ENCODE measurements at regions not wholly inside any gene's neighbourhood (a gene's known extent, or its start where the extent isn't known, plus 50 kb on each side); places are given as distances from the start of the nearest gene placed in this dataset.
"Not testable (repeated sequence)": the region's sequence is repeated elsewhere in the genome, so short reads cannot be mapped to it uniquely, and the experiment has no call there.

- DNase-seq: not testable (repeated sequence)
Measured at GRCh38 chr3:181925841-181926240, 214.1 kb downstream of the SOX2 start.

- no peak for DNase-seq
Measured at GRCh38 chr3:181929501-181929900, 217.8 kb downstream of the SOX2 start.

GRCh38 chr3:181930105-181930504 lies 218.4 kb downstream of the SOX2 start:
- DNase-seq: no peak

DNA sequence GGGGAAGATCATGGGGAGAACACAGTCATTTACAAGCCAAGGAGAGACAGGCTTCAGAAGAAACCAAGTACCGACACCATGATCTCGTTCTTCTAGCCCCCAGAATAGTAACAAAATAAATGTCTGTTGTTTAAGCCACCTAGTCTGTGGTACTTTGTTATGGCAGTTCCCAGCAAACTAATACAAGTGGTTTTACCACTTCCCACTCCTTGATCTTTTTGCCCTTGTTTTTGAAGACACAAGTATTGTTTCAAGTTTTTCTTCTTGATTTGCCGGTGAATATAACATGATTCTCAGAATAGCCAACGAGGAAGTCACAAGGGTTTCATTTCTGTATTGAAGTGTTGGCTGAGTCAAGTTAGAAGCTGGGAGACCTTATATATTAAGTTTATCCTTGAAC lies 220.3 kb downstream of the SOX2 start:
- DNase-seq: no peak

GRCh38 chr3:181933052-181933618 lies 221.4 kb downstream of the SOX2 start:
- no peak for DNase-seq

- DNase-seq: no peak
Measured at GRCh38 chr3:181935915-181936314, 224.2 kb downstream of the SOX2 start.

DNA sequence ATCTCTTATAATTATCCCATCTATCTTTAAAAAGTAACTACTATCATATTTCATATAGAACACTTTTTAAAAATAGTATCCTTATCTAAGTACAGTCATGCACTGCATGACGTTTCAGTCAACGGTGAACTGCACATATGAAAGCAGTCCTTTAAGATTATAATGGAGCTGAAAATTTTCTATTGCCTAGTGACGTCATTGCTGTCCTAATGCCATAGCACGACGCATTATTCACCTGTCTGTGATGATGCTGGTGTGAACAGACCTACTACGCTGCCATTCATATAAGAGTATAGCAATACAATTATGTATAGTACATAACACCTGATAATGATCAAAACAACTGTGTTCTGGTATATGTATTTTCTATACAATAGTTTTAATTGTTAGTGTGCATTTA lies 225.0 kb downstream of the SOX2 start:
- DNase-seq: no peak

DNA sequence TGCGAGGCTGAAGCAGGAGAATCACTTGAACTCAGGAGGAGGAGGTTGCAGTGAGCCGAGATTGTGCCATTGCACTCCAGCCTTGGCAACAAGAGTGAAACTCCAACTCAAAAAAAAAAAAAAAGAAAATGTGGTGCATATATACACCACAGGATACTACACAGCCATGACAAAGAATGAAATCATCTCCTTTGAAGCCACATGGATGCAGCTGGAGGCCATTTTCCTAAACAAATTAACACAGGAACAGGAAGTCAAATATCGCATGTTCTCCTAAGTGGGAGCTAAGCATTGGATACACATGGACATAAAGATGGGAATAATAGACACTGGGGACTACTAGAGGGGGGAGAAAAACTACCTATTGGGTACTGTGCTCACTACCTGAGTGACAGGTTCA lies 226.9 kb downstream of the SOX2 start:
- not testable (repeated sequence) for DNase-seq

- DNase-seq: no peak
Measured at GRCh38 chr3:181940703-181941102, 229.0 kb downstream of the SOX2 start.

- no peak for DNase-seq
Measured at GRCh38 chr3:181941250-181941649, 229.5 kb downstream of the SOX2 start.

GRCh38 chr3:181943285-181943684 lies 231.6 kb downstream of the SOX2 start:
- no peak for DNase-seq

GRCh38 chr3:181947606-181948005 lies 235.9 kb downstream of the SOX2 start:
- no peak for DNase-seq

DNA sequence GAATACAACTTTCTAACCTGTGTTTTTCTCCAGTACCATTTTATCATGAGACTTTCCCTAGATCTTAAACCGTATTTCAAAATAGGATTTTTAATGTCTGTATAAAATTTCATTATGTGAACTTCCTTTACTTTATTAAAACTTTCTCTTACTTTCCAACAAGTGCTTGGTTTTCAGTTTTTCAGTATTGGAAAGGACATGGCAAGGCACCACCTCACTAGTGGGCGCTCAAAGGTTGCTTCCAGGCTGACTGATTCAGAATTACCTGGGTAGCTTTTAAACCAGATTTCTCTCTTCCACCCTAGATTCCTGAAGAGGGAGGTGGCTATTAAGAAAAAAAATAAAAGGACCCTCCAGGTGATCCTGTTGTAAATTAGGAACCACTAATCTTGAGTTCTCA lies 236.6 kb downstream of the SOX2 start:
- no peak for DNase-seq

DNA sequence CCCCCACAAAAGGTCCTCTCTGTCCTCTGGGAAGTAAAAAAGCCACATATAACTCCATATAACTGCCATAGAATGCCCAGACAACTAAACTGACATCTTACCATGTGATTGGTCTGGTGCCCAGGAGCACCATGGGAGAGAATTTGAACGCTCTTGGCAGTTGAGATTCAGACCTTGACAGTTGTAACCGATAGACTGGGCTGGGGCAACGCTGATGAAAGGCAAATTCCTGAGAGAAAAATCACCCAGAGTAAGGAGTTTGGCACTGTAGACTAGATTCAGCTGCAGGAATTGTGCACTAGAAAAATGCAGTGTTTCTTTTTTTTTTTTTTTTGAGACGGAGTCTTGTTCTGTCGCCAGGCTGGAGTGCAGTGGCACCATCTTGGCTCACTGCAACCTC lies 240.5 kb downstream of the SOX2 start:
- no peak for DNase-seq

DNA sequence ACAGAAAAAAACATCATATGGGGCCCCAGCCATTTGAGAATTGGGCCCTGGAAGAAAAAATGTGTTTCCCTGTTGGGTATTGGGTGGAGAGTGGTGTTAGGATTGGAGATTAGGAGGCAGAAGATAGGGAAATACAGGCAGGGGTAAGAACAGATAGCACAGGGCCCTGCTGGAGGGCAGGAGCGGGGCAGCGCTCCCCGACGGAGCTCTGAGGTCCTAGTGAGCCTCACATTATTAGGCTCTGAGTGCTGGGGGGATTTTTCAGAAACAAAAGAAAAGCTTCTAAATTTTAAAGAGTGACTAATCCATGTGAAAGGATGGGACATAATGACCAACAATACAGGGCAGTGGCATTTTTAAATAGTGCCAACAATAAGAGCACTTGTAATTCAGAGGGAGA lies 241.2 kb downstream of the SOX2 start:
- no peak for DNase-seq

GRCh38 chr3:181955566-181955965 lies 243.8 kb downstream of the SOX2 start:
- no peak for DNase-seq

DNA sequence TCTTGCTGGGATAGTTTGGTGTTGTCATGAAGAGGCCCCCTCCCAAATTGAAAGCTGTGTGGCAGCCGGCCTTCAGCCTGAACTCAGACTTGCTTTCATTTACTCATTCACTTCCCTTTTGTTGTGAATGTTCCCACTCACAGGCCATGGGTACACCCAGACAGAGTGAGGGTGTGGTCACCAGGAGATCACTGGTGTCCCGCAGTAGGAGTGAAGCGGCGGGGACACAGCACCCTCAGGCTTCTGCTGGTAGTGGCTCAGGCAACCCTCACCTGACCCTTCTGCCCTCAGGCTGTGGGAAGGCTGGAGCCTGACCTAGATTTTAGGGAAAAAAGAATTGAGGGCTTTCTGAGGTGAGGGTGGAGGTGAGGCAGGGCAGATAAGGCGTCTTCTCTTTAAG lies 244.4 kb downstream of the SOX2 start:
- no peak for DNase-seq

GRCh38 chr3:181966393-181966792 lies 254.7 kb downstream of the SOX2 start:
- no peak for DNase-seq

DNA sequence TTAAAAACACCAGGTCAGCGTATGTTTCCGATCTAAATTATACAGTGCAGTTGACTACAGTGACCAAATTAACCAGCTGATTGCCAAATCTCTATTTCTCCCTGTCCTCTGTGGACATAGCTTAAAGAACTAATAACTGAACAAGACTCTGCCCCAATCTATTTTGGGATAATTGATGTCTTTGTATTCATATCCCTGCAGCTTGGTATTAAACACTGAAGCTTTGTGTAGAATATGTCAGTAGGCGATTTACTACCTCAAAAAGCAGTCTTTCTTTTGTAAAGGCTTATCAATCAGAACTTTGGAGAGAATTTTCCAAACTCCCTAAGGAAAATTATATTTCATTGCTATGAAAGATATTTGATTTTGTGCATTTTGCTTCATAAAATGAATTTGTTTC lies 258.2 kb downstream of the SOX2 start:
- no peak for DNase-seq

DNA sequence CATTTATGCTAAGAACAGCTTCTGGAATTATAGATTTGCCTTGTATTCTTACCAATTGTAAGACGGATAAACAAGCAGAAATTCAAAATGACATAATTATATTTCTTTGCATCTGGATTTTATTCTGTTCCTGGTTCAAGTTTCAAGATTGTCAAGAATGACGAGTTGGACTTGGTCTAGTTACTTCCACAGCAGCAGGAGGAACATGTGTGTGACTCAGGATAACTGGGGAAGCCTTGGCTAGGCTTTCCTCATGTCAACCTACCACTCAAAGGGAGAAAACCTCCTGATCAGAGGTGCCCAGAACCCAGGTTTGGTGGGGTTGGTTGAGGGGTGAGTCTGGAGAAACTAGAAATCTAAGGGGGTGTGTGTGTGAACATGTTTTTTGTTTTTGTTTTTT lies 259.7 kb downstream of the SOX2 start:
- no peak for DNase-seq

- DNase-seq: no peak
Measured at GRCh38 chr3:181974198-181974597, 262.5 kb downstream of the SOX2 start.

- no peak for DNase-seq
Measured at GRCh38 chr3:181976526-181976925, 264.8 kb downstream of the SOX2 start.

DNA sequence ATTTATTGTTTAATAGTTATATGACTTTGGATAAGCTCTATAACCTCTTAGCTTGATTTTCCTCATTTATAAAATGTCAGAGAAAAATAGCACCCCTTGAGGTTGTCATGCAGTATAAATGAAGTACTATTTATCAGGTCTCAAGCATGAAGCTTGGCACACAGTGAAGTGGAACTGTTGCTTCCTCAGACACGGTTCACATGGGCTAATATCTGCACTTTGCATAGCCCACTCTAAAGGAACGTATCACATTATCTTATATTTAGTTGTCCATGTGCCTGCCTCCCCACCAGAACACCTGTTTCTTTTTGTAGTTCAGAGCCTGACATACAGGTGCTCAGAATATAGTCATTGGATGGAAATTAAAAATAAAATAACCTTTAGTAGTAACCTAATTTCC lies 273.7 kb downstream of the SOX2 start:
- DNase-seq: no peak

DNA sequence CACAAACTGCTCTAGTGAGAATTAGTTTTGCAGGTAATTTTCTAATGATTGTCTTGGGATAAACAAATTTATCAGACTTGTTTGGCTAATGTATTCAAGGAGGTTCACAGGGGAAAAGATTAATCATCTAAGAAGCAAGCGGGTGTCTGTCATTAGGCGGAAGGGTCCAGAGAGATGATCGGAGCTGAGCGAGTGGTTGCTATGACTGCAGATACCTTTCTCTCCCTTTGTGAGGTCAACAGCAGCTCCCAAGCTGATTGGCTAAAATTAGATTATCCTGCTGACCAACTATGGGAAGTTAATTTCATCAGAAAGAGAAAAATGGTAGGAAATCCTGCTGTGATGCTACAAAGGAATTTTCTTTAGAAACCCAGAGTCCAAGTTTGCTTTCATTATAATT lies 276.0 kb downstream of the SOX2 start:
- DNase-seq: no peak

GRCh38 chr3:181998828-181999227 lies 287.1 kb downstream of the SOX2 start:
- DNase-seq: no peak

DNA sequence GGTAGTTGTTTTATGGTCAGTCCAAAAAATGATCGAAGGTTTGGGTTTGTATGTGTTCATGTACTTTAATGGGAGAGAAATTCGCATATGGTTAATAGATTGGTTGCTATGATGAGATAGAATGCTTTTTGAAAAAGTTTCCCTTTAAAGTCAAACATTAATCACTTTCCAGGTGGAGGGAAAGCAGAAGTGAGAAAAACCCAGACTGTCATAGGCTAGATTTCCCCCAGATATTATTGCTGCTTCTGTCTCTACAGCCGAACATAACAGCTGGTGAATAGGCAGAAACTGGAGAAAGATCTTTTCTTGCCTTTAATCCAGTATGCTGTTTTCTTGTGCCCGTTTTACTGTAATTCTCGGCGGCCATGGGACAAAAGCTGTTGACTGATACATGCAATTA lies 287.6 kb downstream of the SOX2 start:
- no peak for DNase-seq
